GM19238 (cell line): ENCODE measurements at regions not wholly inside any gene's neighbourhood (a gene's known extent, or its start where the extent isn't known, plus 50 kb on each side); places are given as distances from the start of the nearest gene placed in this dataset.

Experiments used
- DNase-seq: peaks from one replicate; pipeline ENCODE4 v3.0.0; 2011; ENCODE audit warnings: low spot score; ENCODE audit not compliant: insufficient read length

DNA sequence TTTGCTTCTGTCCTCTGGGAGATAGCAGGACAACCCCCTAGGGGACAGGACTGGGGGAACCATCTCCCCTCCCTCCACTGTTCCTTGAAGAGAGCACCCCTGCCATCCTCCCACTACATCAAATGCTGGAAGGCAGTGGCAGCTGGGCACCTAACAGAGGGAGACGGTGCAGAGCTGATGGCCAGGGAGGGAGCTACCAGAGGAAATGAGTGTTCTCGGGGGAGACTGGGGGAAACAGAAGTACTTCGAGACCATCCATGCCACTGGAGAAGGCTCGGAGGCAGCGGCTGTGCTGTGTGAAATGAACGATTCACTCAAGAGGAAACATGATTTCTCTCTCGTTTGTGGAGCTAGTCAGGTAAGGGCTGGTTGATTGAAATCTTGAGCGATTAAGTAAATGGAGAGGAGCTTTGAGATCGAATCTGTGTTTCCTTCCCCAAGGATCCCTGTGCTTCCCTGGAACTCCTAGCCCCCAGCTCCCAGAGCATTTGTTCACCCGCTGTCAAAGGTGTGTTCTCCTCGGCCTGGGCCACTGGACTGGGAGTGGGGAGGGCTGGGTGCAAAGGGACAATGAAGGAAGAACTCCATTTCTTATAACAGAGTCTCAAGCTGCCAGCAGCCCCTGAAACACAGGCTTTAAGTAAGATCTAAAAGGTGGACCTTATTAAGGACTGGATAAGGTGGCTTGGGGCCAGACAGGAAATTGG is 261.3 kb upstream of the MOCS1 start:
- DNase-seq, result no peak

DNA sequence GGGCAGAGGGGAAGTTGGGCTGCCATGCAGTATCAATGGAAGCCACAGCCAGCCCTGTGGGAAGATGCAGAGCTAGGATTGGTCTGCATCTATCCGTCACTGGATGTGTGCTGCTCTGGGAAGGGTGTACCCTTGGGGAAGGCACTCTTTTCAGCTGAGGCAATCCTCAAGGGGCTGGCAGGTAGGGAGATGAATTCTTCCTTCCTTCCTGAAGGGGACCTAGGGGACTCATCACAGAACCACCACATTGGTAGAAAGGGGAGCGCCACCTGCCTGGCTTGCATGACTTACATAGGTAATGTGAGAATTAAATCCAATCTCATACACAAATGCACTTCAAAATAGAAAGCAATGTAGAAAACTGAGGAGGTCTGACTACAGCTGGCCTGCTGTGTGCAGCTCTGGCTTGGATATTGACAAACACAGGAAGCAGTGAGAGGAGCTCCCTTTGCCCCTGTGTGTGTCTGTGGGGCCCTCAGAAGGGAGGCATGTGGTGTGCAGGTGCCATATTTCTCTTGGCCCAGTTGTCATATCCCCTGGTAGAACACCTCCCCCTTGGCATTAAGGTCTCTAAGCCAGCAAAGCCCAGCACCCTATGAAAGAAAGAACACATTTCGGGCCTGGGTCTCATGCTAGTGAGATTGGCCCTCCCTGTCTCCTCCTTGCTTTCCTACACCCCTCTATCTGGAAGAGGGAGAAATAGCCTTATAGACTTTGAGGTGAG is 260.3 kb upstream of the MOCS1 start:
- no peak for DNase-seq

DNA sequence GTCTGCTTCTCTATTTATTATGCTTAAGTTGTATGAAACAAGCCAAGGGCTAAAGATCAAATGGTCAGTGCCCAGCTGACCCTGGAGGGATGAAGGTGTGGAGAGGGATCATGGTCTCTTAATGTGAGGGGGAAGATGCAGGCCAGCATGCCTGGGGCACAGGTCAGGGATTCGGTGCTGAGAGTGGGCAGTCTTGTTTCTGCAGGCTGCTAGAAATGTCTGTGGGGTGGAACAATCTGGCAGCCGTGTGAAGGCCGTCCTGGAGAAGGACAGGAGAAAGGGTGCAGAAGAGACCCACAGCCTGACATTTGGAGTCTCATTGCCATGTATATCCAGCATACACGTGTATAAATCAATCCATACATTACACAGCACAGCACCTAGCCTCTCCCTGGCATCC is 258.3 kb upstream of the MOCS1 start:
- DNase-seq, result no peak

DNA sequence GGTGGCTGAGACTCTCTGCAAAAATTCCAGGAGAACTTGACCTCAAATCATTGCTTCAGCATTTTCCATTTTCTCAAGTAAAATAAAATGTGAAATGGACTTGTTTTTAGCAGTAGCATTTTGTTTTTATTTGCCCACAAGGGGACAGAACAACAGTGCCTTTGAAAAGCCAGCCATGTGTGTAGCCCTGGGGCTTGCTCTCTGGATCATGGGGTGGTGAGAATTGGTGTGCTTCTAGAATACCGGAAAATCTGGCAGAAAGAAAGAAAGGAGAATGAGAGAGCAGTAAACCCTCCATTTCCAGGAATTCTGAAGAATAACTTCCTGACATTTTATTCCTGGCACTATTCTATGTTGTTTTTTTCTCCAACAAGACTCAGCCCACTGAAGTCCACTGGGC is 254.7 kb upstream of the MOCS1 start:
- no peak for DNase-seq

DNA sequence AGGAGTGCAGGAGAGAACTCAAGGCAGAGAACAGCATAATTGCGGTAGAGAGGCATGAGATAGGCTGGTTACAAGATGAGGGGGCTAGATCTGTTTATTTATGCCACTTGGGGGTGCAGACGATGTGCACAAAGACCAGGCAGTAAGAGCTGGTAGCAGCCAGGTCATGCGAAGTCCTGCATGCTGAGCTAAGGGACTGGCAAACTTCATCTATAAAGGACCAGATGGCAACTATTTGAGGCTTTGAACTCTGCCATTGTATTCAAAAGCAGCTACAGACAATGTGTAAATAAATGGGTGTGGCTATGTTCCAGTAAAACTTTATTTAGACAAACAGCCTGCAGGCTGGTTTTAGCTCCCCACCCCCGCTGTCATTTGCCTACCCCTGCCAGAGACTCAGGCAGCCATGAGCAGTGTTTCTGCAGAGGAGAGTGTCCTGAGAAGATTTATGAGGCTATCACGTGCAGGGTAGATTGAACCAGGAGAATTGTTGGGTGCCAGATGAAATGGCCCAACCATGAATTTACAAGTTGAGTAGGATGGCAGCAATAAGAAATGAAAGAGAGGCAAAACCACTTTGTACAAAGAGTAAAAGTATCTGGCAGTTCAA is 253.4 kb upstream of the MOCS1 start:
- no peak for DNase-seq

DNA sequence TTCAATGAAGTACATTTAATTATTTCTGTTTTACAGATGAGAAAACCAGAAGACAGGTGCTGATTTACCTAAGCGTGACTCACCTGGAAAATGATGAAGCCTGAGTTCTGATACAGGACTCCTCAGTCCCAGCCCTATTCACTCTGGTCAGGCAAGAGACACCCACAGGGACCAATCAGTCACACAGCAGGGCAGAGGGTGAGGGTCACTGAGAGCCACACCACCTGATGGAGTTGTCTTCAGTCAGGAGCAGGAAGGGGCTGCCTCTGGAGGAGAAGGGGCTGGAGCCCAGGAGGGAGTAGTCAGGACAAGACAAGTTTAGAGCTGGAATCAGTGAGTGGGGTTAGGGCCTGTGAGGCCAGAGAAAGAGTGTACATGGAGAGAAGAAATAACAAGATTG is 251.2 kb upstream of the MOCS1 start:
- DNase-seq, result no peak

DNA sequence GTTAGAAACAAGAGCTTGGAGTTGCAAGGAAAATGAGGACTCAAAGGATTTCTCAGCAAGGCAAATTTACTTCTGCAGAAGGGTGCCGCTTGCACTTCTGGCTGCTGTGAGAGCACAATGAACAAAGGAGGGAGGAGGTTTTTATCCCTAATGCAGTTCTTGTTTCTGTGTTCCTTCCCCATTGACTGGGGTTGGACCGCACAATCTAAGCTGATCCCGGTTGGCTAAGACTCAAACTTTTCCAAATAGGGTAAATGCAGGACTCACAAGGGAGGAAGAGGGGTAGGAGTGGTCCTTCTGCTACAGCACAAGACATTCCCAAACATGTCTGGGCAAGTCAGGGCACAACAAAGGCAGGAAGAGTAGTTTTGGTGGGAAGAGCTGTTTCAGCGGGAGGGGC is 249.6 kb upstream of the MOCS1 start:
- DNase-seq, result no peak

DNA sequence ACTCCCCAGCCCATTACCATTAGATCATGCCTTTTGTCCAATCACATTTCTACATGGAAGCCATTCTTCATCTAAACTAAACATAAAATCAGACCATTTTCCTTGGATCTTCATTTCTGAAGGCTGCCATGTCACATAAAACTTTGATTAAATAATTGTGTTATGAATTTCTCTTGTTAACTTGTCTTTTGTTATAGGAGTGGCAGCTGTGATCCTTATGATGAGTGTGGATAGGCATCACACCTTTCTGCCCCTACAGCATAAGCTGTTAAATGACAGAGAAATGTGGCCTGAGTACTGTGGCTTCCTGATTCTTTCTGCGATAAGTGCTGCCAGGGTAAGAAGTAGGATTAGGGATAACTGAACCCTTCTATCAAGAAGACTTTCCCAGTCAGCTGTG is 247.1 kb upstream of the MOCS1 start:
- no peak for DNase-seq

DNA sequence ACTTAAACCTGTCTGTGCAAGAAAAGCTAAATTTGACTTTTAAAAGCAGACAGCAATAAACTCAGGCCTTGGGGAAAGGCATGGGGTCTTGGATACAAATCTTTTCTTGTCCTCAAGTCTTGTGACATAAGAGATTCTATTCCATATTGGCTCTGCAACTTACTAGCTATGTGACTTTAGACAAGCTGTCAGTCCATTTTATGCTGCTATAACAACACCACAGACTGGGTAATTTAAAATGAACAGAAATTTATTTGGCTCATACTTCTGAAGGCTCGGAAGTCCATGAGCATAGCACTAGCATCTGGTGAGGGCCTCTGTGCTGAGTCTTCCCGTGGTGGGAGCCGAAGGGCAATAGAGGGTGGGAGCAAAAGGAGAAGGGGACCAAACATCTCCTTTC is 246.0 kb upstream of the MOCS1 start:
- DNase-seq, result no peak

DNA sequence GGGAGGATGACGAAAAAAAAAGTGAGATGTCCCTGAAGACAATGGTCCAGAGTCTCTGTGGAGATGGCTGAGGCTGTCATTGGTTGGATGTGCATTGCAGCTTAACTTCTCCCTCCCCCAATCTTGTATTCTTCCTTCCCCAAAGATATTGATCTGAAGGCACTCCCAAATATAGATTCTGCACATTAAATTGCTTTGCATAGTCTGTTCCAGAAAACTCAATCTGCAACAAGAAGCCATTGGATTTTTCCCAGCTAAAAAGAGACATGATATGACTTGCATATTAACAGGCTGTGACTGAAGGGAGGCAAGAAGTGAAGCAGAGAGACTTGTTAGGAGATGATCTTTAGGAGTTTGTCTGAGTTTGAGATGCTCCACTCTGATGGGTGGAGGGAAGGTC is 245.2 kb upstream of the MOCS1 start:
- DNase-seq, result no peak

DNA sequence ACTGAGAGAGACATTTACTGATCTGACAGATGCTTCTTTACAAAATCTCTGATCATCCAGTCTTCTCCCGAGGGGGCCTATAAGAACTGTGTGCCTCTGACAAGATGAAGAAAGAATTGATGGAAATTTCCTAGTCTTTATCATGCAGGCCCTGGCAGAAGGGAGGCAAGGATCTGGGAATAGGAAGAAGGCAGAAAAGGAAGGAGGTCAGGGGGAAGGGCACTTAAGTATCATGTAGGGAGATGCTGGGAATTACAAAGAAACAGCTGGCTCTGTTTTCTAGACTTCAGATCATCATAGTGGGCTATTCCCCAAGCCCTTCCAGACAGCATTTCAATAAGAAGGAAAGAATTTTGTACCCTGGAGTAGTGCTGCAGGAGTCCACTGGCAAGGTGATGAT is 243.3 kb upstream of the MOCS1 start:
- DNase-seq, result no peak

DNA sequence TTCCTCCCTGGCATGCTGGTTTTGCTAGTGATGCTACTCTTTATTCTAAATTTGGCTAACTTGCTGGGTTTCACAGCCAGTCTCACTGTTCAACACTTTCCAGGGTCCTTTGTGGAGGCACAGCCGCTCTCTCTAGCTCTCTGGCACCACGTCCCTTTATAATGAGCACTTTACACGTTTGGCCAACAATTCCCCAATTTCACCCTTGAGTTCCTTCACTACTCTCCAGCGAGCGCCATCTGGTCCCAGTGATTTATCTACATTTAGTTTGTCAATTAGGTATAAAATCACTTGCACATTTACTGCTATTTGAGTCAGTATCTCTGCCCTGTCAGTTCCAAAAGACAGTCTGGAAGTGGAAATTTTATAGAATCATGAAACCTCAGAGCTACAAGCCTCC is 241.9 kb upstream of the MOCS1 start:
- no peak for DNase-seq

DNA sequence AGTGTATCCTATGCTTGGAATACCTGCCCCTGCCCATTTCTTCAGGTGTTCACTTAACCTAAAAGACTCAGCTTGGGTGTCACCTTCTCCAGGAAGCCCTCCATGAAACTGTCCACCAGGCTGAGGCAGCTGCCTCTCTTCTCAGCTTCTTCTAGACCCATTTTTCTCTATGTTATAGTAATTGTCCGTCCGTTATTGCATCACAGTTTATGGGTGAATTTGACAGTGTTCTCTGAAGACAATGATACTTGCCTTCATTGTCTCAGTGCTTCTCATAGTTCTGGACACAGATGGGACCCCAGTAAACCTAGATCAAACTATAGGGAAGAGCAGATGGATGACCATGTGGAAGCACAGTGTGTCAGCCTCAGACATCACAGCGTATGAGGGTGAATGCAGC is 238.0 kb upstream of the MOCS1 start:
- DNase-seq, result no peak

DNA sequence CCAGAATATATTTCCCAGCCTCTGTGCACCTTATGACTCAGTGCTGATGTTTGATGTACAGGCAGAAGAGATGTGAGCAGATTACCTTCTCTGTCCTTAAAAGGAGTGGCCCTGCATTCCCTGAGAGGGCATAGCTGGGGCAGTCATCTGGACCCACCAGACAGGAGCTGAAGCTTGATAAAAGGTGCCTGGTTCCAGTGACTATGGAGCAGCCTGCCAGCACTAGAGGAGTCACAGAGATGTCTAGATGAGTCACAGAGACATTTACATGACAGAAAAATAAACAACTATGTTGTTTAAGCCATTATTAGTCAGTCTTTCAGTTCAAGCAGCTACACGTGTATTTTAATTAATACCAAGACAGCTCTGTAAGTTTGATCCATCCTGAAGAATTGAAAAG is 237.1 kb upstream of the MOCS1 start:
- DNase-seq, result no peak

DNA sequence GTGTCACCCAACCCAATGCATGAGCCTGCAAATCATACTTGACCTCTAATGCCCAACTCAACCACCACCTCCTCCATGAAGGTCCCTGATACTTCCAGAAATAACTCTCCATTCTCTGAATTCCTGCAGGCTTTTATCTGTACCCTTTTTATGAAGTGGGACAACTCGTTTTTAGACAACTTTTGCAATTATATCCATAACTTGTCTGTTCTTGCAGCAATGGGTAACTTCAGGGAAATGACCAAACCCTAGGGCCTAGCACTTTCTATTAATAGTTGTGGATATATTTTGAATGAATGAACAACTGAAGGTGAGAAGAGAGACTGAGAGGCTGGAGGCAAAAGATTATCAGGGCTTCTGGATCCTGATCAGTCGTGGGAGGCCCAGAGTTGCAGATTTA is 236.6 kb upstream of the MOCS1 start:
- DNase-seq, result no peak

DNA sequence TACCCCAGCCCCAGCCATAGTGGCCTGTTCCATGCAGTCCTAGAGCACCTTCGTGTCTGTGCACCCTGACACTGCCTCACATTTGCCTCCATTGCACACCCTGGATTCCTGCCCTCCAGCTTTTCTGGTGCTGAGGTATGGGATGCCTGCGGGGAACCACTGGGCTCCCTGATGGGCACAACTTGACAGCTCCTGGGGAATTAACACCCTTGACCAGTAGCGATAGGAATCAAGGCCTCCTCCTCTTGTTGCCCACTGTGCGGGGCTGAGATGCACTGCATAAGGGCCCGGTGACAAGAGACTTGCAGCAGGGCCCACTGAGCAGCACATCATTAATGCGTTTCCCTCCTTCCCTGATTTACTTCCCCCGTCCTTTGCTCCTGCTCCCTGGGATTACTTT is 235.6 kb upstream of the MOCS1 start:
- DNase-seq, result no peak

DNA sequence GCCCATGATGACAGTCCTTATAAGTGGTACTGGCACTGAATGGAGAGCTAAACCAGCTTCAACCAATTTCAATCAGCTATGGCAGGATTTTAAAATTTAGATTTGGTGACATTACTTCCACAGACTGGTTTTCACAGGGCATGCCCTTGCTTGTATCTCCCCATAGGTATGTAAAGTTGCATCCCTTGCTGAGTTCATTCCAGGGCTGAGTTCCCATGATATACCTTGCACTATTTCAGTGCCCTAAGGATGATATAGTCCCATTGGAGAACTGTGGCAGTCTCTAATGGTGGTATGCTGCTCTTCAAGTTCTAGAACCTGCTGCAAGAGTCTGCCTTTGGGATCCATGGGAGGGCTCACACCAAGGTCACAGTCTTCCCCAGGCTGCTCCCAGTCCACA is 232.7 kb upstream of the MOCS1 start:
- no peak for DNase-seq

DNA sequence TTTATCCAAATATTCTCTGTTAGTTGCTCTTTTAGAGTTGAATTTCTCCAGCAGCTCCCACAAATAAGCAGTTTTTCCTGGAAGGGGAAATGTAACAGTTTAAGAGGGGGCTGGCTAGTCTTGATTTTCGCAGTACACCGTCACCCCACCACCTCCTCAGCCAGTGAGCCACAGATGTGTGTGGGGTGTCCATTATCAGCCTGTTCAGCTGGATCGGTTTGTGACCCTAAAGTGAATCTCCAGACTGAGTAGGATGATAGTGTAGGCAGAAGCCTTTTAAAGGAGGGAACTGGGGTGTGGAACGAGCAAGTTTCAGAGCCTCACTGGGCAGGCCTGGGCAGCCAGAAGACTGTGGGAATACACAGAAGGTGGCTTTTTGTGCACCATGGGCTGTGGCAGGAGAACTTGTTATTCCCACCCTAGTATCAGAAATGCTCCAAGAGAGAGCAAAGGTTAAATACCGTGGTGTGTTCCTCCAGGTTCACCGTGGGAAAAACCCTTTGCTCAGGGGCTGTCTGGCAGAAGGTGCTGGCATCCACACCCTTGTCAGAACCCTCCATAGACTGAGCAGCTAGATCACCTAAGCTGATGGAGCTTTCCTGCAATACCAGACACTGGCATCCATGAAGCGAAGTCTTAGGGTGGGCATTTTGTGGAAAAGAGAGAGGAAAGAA is 230.9 kb upstream of the MOCS1 start:
- no peak for DNase-seq

DNA sequence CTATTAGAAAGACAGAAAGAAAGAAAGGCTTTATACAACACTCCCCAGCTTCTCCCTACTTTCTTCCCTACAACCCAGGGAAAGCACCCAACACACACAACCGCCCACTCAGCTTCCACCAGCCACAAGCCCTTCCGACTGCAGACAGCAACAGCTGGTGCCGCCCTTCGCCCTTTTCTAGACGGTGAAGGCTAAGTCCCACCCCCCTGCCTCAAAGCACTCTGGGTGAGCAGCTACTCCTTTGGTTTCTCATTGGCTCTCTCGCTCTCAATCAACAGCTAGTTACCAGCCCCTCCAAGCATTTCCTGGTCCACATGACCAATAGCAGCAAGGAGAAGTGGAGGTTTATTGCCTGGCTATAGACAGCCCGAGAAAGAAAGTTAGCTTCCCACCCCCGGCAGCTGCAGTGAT is 230.1 kb upstream of the MOCS1 start:
- DNase-seq, result no peak

DNA sequence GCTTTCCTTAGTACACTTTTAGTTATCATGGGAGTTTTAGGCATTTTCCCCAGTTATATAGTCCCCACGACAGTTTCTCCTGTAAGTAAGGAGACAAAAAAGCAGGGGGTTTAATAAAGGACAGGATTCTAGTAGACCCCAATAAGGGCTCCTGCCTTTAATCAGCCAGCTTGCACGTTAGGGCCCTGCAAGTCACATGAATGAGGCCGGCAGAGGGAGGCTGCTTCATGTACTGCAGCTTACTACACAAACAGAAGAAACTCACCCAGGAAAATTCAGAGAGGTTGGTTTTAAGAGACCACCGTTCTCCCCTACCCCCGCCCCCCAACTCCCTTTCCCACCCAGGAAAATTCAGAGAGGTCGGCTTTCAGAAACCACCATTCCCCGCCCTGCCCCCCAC is 229.7 kb upstream of the MOCS1 start:
- DNase-seq, result no peak

DNA sequence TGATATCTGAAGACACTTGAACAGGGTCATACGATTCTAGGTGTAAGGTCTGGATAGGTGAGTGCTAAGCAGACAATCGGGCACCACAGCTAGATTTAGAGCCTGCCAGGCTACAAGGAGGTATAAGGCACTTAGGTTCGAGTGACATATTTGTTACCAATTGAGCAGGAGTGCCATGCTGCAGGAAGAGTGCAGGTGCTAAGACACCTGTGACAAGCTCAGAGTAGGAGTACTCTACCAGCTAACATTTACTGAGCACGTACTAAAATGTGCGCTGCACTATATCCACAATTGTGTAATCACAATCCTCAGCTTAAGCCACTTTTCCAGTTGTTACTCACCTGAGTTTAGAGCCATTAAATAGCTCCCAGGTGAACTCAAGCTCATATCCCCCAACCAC is 227.8 kb upstream of the MOCS1 start:
- DNase-seq, result no peak

DNA sequence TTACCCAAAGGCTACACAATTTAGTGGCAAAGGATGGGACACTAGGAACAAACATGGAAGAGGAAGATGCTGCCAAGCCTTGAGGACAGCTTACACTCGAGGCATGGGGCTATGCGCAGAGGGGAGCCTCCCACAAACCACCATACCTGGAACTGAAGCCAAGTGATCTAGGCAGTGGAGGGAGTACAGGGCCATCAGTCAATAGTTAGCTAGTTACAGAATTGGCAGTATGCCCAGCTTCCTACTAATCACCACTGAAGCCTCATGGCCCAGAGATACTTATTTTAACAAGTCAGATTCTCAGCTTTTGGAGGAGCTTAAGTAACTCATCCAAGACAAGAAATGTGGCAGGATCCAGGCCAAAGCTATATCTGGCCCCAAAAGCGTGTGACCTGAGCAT is 226.6 kb upstream of the MOCS1 start:
- DNase-seq, result no peak
